Caco-2 (cell line): ENCODE measurements at regions not wholly inside any gene's neighbourhood (a gene's known extent, or its start where the extent isn't known, plus 50 kb on each side); places are given as distances from the start of the nearest gene placed in this dataset.

Experiments
- BruUV-seq: library from RNA; stranded (reverse); fragments of 400-500 nt; replicated peaks from 2 replicates; lab custom pipeline; 2021; lab: Mats Ljungman, UMichigan
- CTCF ChIA-PET: fragments of 300-600 bp; sonication (Branson Sonifier 250); formaldehyde crosslinking; loops from one replicate; lab custom pipeline; 2022; ENCODE audit warnings: antibody characterized with exemption; lab: Charles Lee
- POLR2A ChIA-PET: fragments of 300-600 bp; sonication (Branson Sonifier 250); formaldehyde crosslinking; loops from one replicate; lab custom pipeline; 2022; ENCODE audit warnings: antibody characterized with exemption; lab: Charles Lee
- DNase-seq, 2 experiments: peaks; one replicate each; pipeline versions ENCODE4 v3.0.0 to v3.0.0-alpha.2; 2020 to 2022
- H3K27me3 ChIP-seq: replicated peaks from 2 replicates; pipeline ENCODE4 v1.6.0; 2011; ENCODE audit warnings: low read length; ENCODE audit not compliant: control insufficient read depth, insufficient read depth
- H3K36me3 ChIP-seq: 2 replicates; pipeline ENCODE4 v1.5.1; 2011; ENCODE audit warnings: low read length; ENCODE audit not compliant: control insufficient read depth, insufficient read depth
- H3K4me1 ChIP-seq: fragments of 250-450 bp; sonication (Bioruptor Pico); 2 replicates; pipeline ENCODE4 v1.5.1; 2020; ENCODE audit warnings: mild to moderate bottlenecking
- H3K4me3 ChIP-seq: 2 replicates; pipeline ENCODE4 v1.5.1; 2011; ENCODE audit warnings: low read depth, mild to moderate bottlenecking, control low read depth, low read length
- H3K9me3 ChIP-seq: fragments of 250-450 bp; sonication (Bioruptor Pico); 2 replicates; pipeline ENCODE4 v1.5.1; 2020; ENCODE audit warnings: mild to moderate bottlenecking, moderate library complexity
- H3K27ac Mint-ChIP-seq: one replicate; pipeline ENCODE4 v1.8.0; 2022; ENCODE audit warnings: mixed read lengths; ENCODE audit not compliant: unreplicated experiment
- H3K27me3 Mint-ChIP-seq: one replicate; pipeline ENCODE4 v1.8.0; 2022; ENCODE audit warnings: mixed read lengths; ENCODE audit not compliant: insufficient read depth, unreplicated experiment
- H3K36me3 Mint-ChIP-seq: one replicate; pipeline ENCODE4 v1.8.0; 2022; ENCODE audit warnings: mild to moderate bottlenecking, mixed read lengths; ENCODE audit not compliant: insufficient read depth, unreplicated experiment
- H3K4me1 Mint-ChIP-seq: one replicate; pipeline ENCODE4 v1.8.0; 2022; ENCODE audit warnings: low read depth, mixed read lengths; ENCODE audit not compliant: unreplicated experiment
- H3K4me3 Mint-ChIP-seq: one replicate; pipeline ENCODE4 v1.8.0; 2022; ENCODE audit warnings: mild to moderate bottlenecking, moderate library complexity, mixed read lengths; ENCODE audit not compliant: unreplicated experiment
- H3K9me3 Mint-ChIP-seq: one replicate; pipeline ENCODE4 v1.8.0; 2022; ENCODE audit warnings: mixed read lengths; ENCODE audit not compliant: unreplicated experiment
- intact Hi-C: fragments of 100-400 bp; cut with micrococcal nuclease; formaldehyde crosslinking; loops from one replicate; pipeline ENCODE4 v1.10.0; 2022; ENCODE audit not compliant: unreplicated experiment
- TF ChIP-seq, protein P1 (sequence below), 2 experiments: fragments of 200-600 bp in 1 of 2; IDR thresholded peaks; 1 replicate in 1 of 2; 2 replicates in 1 of 2; pipeline versions ENCODE4 v1.5.1 to v1.8.0; 2011 to 2022; ENCODE audit warnings: antibody characterized with exemption in 1 of 2, control low read depth in 1 of 2, inconsistent platforms in 1 of 2, low read depth in 1 of 2, low read length in 1 of 2, mild to moderate bottlenecking in 1 of 2, moderate library complexity in 1 of 2; ENCODE audit not compliant: insufficient read depth in 1 of 2, severe bottlenecking in 1 of 2, unreplicated experiment in 1 of 2

DNA sequence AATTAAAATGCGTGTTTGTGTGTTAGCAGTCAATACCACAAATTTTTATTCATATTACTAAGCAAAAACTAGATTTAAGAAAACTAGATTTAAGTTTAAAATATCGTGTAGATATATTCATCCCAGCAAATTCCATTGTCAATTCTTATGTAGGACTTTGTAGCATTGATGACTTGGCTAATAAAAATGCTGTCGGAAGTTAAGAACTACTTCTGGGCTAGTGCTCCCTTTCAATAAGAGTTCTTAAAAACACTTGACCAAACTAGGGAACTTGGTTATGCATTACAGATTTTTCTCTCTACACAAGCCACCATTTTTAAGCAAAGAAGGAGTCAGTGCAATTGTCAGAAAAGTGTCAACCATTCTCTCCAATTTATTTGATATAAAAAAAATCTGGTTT, 68.7 kb upstream of the RAD23B start:
- no peak overlapping the region for H3K27ac Mint-ChIP-seq
- intact Hi-C loops: no loop called here
- H3K4me1 ChIP-seq: peaks cover 12% of the 10 kb centered on the region
- no peak for DNase-seq
- H3K36me3 ChIP-seq: no peaks in the 10 kb centered on the region
- no TSS peak for BruUV-seq
- H3K4me3 Mint-ChIP-seq: no peak overlapping the region
- peaks cover 12% of the 10 kb centered on the region for H3K4me1 Mint-ChIP-seq
- H3K27me3 Mint-ChIP-seq: no peaks in the 10 kb centered on the region
- H3K36me3 Mint-ChIP-seq: no peaks in the 10 kb centered on the region
- H3K9me3 Mint-ChIP-seq: no peaks in the 10 kb centered on the region
- POLR2A ChIA-PET: no interaction called here
- H3K4me3 ChIP-seq: no peak overlapping the region
- H3K27me3 ChIP-seq: no peaks in the 10 kb centered on the region
- TF ChIP-seq, protein P1, sequence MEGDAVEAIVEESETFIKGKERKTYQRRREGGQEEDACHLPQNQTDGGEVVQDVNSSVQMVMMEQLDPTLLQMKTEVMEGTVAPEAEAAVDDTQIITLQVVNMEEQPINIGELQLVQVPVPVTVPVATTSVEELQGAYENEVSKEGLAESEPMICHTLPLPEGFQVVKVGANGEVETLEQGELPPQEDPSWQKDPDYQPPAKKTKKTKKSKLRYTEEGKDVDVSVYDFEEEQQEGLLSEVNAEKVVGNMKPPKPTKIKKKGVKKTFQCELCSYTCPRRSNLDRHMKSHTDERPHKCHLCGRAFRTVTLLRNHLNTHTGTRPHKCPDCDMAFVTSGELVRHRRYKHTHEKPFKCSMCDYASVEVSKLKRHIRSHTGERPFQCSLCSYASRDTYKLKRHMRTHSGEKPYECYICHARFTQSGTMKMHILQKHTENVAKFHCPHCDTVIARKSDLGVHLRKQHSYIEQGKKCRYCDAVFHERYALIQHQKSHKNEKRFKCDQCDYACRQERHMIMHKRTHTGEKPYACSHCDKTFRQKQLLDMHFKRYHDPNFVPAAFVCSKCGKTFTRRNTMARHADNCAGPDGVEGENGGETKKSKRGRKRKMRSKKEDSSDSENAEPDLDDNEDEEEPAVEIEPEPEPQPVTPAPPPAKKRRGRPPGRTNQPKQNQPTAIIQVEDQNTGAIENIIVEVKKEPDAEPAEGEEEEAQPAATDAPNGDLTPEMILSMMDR (IDR thresholded peaks at IDR 0.05; ENCODE audit: insufficient read depth in 1 of 2, low read depth in 1 of 2, low read length in 1 of 2, severe bottlenecking in 1 of 2, unreplicated experiment in 1 of 2): no peak
- no peaks in the 10 kb centered on the region for H3K9me3 ChIP-seq
- CTCF ChIA-PET: no interaction called here

DNA sequence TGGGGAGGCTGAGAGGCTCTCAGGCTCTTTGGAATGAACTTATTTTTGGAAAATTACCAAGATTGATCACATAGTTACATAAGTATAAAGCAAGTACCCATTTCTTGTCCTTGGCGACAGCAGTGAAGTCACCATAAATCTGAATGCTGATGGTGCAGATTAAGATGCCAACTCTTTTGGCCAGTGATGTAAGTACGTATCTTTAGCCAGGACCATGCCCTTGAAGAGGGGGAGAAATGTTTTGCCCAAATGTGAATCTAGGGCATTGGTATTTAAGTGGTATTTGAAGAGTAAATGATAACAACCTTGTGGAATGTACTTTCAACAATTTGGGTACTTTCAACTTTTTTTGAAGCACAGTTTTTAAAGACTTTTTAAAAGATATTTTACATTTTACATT, 68.2 kb upstream of the RAD23B start:
- TF ChIP-seq, protein P1 (IDR thresholded peaks at IDR 0.05; ENCODE audit: insufficient read depth in 1 of 2, low read depth in 1 of 2, low read length in 1 of 2, severe bottlenecking in 1 of 2, unreplicated experiment in 1 of 2): no peak
- Histone ChIP-seq H3K27me3 (no peaks in the 10 kb centered on the region), H3K4me1 (peaks cover 12% of the 10 kb centered on the region), H3K4me3 (no peak overlapping the region), H3K9me3 (no peaks in the 10 kb centered on the region), H3K36me3 (no peaks in the 10 kb centered on the region)
- intact Hi-C loops: no loop called here
- CTCF ChIA-PET: no interaction called here
- Mint-ChIP-seq H3K27me3 (no peaks in the 10 kb centered on the region), H3K9me3 (no peaks in the 10 kb centered on the region), H3K4me3 (no peak overlapping the region), H3K4me1 (peaks cover 12% of the 10 kb centered on the region), H3K27ac (no peak overlapping the region), H3K36me3 (no peaks in the 10 kb centered on the region)
- POLR2A ChIA-PET: no interaction called here
- no TSS peak for BruUV-seq
- no peak for DNase-seq

DNA sequence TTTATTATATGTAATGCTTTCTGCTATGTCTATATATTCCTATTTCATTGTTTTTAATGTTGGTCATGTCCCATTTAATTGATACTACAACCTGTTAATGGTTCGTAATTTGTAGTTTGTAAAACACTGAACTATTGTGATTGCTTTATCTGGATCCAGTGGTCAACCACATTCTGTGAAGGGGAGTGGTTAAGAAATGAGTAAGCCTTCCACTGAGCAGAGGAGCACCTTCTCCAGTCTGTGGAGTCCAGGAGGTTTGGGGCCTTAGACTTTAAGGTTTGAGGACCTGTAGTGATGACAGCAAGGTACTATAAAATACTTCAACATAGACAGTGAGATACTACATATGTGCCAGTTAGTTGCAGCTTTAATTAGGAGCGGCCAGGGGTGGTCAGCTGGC, 67.7 kb upstream of the RAD23B start:
- no TSS peak for BruUV-seq
- TF ChIP-seq, protein P1 (IDR thresholded peaks at IDR 0.05; ENCODE audit: insufficient read depth in 1 of 2, low read depth in 1 of 2, low read length in 1 of 2, severe bottlenecking in 1 of 2, unreplicated experiment in 1 of 2): no peak
- POLR2A ChIA-PET: interaction anchor here (0.7 kb wide), 1 partner anchor 328 kb away, joined by 14 read pairs; no protein-coding TSS in a partner anchor
- no peak overlapping the region for H3K4me3 ChIP-seq
- H3K27me3 ChIP-seq: no peaks in the 10 kb centered on the region
- H3K36me3 ChIP-seq: no peaks in the 10 kb centered on the region
- intact Hi-C loops: no loop called here
- no peak for DNase-seq
- Mint-ChIP-seq H3K9me3 (no peaks in the 10 kb centered on the region), H3K27ac (no peak overlapping the region), H3K27me3 (no peaks in the 10 kb centered on the region), H3K4me3 (no peak overlapping the region), H3K36me3 (no peaks in the 10 kb centered on the region), H3K4me1 (peaks cover 12% of the 10 kb centered on the region)
- CTCF ChIA-PET: no interaction called here
- peaks cover 12% of the 10 kb centered on the region for H3K4me1 ChIP-seq
- H3K9me3 ChIP-seq: no peaks in the 10 kb centered on the region
